HG02610 (cell line): ENCODE measurements at regions not wholly inside any gene's neighbourhood (a gene's known extent, or its start where the extent isn't known, plus 50 kb on each side); places are given as distances from the start of the nearest gene placed in this dataset.
"Not testable (repeated sequence)": the region's sequence is repeated elsewhere in the genome, so short reads cannot be mapped to it uniquely, and the experiment has no call there.

Source experiments
- ATAC-seq: cut with Tn5 transposase; IDR thresholded peaks from one replicate; pipeline ENCODE4 v1.9.1; 2021; ENCODE audit warnings: mild to moderate bottlenecking, moderate library complexity; ENCODE audit not compliant: unreplicated experiment

GRCh38 chr1:242651817-242652216 lies 127.3 kb upstream of the PLD5 start:
- no peak for ATAC-seq

- ATAC-seq, result no peak
Observed at GRCh38 chr1:242641461-242641860, 117.0 kb upstream of the PLD5 start.

- ATAC-seq, result no peak
Observed at GRCh38 chr1:242639104-242639503, 114.6 kb upstream of the PLD5 start.

DNA sequence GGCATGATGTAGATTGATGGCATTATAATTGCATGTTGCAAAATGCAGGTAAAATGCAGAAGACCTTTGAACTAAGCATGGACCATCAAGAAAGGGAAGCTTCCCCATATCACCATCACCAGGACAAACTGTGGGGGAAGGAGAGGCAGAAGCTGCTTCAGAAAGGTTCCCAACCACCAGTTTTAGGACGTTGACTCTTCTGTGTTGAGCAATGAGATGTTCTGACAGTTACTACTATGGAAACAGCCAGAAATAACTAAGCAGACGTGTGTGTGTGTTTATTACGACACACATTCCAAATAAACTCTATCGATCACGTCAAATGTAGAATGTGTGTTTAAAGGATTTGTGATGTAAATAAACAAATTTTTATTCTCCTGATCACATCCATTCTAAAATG lies 110.2 kb upstream of the PLD5 start:
- ATAC-seq, result no peak

DNA sequence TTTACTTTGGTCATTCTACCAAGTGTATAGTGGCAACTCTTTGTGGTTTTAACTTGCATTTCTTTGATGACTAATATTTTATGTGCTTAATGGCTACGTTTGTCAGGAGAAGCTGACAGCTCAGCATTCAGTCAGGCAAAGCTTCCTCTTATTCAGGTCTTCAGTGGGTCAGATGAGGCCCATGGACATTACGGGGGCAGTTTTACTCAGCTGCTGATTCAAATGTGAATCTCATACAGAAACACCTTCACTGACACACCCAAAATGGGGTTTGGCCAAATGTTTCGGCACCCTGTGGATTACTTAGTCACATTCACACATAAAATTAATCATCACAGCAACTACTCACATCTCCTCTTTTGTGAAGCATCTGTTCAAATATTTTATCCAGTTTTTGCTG lies 104.9 kb upstream of the PLD5 start:
- ATAC-seq, result no peak

DNA sequence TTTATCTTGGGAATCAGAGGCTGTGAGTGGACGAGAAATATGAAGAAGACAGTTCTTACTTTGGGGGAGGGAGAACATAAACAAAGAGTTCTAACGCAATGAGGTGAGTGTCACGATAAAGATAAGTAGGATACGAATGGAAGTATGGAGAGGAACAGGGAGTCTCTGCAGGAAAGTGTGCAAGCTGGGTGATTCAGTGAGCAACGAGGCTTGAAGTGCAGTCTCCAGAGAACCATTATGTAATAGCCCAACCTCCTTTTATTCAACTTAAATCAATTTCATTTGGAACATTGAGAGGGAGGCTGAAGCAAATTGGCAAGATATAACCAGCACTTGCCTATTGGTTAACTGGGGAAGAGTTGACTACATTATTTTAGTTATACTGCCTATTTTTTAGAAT lies 99.3 kb upstream of the PLD5 start:
- ATAC-seq, result no peak

DNA sequence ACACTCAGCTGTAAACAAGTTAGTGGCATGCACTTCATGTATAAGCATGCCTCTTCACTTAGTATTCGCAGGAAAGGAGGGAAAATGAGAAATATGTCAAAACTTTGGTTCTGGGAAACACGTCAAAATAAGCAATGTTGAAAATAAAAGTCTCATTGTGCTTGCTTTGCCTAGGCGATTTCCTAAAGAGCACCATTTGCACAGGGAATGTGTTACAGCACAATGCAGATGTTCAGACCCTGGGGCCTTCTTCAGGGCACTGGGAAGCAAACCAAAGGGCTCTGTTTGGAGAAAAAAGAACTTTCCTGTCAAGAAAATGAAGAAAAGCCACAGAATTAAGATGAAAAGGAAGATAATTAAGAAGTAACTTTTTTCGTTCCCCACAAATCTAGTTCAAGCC lies 98.6 kb upstream of the PLD5 start:
- ATAC-seq, result no peak

GRCh38 chr1:242613266-242613815 lies 88.8 kb upstream of the PLD5 start:
- no peak for ATAC-seq

GRCh38 chr1:242610209-242610608 lies 85.7 kb upstream of the PLD5 start:
- ATAC-seq, result no peak

GRCh38 chr1:242605521-242605920 lies 81.0 kb upstream of the PLD5 start:
- ATAC-seq, result no peak

- no peak for ATAC-seq
Observed at GRCh38 chr1:242602001-242602400, 77.5 kb upstream of the PLD5 start.

DNA sequence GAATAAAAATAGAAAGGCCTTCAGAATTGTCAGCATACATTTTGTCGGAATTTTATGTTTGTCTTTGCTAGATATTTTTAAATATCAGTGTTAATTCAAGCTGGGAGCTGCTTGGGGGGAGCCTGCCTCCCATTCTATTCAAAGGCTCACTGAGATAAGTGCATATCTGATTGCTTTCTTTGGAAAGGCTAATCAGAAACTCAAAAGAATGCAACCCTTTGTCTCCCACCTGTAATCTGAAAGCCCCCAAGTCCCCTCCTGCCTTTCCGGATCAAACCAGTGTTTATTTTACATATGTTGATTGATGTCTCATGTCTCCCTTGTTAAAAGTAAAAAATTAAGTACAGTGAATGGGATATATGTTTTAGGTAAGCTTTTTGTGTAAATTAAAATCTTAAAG lies 69.3 kb upstream of the PLD5 start:
- ATAC-seq, result not testable (repeated sequence)

DNA sequence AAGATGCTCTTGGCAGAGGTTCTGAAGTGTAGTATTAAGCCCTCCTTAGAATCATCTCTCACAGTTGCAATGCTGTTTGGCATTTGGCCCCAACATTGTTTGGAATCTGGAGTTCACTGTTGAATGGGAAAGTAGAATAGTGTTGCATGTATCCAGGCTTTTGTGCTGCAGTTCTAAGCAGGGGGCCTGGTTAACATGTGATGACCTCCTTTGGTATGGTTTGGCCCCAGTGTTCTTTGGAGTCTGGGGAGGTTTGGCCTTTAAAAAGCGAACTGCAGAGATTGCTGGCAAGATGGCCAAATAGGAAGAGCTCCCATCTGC lies 61.8 kb upstream of the PLD5 start:
- ATAC-seq, result no peak

DNA sequence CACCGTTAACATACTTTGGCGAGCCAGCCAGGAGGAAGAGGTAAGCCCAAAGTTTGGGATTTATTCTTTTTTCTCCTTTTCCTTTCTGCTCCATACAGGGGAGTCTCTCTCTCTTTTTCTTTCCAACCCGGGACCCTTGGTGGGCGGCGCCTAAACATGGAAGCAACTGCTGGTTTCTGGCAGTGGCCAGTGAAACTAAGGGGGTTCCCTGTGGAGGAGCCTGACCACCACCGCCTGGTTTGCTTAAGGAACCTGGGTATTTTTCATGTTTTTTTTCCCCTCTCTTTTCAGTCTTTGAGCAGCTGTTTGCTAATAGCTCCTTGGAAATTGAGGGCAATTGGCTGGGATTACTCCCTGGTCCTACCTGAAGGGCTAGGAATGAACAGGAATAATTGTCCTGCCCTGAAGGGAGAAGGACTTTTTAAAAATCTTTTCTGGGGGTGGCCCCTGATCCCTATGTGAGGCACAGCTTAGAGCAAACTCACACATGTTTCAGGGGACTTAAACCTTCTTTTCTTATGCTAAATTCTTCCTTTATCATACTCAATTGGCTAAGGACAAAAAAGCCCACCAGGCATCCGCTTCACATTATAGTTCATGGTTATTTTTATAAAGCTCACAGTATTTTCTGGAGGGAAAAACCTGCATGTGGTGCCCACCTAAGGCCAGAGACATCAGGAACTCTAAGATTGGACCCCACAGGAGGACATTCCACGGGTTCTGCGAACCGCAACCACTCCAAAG lies 61.3 kb upstream of the PLD5 start:
- no peak for ATAC-seq

DNA sequence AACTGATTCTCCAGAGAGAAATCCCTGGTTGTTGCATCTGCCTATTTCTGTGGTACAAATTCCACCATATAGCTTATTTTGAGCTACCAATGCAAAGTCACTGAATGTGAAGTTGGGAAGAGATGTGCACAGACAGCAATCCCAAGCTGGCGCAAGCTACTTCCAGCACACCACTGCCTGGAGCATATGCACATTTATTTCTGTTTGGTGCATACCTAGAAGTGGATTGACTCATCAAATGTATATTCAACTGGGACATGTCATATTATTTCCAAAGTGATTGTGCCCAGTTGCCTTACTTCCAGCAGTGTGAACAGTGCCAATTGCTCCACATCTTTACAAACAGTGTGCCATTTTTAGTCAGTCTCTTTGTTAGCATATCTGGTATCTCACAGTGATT lies 58.2 kb upstream of the PLD5 start:
- ATAC-seq, result no peak

DNA sequence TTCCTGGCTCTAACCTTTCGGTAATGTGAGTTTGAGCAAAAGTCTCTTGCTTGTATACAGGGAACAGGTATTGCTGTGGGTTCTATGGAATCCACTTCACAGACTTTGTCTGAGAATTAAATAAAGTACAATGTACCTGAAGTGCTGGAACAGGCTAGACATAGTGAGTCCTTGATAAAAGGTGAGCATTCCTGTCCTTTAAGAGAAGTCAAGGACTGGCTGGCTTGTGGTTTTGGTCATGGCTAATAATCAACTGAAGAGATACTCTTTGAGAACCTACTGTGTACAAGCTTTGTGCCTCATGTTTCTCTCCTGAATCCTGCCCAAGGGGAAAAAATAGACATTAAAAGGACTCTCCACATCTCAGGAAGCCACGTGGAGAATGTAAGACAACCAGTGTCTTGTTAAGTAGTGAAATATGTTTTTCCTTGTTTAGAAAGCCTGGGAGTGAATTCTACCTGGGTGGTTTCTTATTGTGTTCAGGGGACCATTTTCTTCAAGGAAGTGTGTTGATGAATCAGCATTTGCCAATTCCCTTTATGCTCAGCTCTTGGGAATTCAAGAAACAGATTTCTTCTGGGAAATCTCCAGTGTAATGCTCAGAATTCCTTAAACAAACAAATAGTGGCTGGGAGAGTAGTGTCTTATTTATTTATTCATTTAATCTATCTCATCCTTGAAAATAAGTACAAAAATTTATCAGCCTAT lies 55.2 kb upstream of the PLD5 start:
- no peak for ATAC-seq
